OCI-LY7 (cell line): ENCODE measurements at regions not wholly inside any gene's neighbourhood (a gene's known extent, or its start where the extent isn't known, plus 50 kb on each side); places are given as distances from the start of the nearest gene placed in this dataset.

ENCODE experiments used
- EZH2phosphoT487 ChIP-seq: fragments of 200-600 bp; sonication (generic); IDR thresholded peaks from 2 replicates; pipeline ENCODE4 v1.6.1; 2018; ENCODE audit warnings: low read depth, borderline replicate concordance, mild to moderate bottlenecking, mixed run types, antibody characterized with exemption, low read length, moderate library complexity, mixed read lengths
- TF ChIP-seq, protein P1 (sequence below): fragments of 200-600 bp; sonication (generic); conservative IDR thresholded peaks from 2 replicates; pipeline ENCODE4 v1.5.1; 2014; ENCODE audit warnings: mild to moderate bottlenecking, antibody characterized with exemption, low read length, moderate library complexity, mixed read lengths

DNA sequence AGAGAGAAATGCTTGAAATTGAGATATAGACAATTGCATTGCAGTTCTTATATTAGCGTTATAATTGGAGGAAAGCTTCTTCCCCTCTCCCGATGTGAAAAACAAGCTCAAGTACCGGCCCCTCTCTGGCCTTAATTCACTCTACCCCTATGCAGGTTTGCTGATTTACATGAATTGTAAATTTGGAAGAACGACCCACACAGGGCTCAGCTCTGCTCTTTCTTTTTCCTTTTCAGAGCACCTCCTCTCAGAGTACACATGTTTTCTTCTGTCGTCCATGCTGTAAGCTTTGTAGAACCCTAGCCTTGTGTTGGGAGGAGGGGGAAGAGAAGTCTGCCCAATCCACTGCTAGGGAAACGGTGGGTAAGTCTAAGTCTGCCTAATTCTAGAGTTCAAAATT lies 140.8 kb downstream of the IQUB start:
- TF ChIP-seq, protein P1, sequence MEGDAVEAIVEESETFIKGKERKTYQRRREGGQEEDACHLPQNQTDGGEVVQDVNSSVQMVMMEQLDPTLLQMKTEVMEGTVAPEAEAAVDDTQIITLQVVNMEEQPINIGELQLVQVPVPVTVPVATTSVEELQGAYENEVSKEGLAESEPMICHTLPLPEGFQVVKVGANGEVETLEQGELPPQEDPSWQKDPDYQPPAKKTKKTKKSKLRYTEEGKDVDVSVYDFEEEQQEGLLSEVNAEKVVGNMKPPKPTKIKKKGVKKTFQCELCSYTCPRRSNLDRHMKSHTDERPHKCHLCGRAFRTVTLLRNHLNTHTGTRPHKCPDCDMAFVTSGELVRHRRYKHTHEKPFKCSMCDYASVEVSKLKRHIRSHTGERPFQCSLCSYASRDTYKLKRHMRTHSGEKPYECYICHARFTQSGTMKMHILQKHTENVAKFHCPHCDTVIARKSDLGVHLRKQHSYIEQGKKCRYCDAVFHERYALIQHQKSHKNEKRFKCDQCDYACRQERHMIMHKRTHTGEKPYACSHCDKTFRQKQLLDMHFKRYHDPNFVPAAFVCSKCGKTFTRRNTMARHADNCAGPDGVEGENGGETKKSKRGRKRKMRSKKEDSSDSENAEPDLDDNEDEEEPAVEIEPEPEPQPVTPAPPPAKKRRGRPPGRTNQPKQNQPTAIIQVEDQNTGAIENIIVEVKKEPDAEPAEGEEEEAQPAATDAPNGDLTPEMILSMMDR, result no peak
- TF ChIP-seq EZH2phosphoT487, result no peak
